H1 (cell line): ENCODE measurements at regions not wholly inside any gene's neighbourhood (a gene's known extent, or its start where the extent isn't known, plus 50 kb on each side); places are given as distances from the start of the nearest gene placed in this dataset.

Experiments
- CTCF ChIA-PET: fragments of 300-600 bp; sonication (Branson Sonifier 250); formaldehyde crosslinking; loops from one replicate; lab custom pipeline; 2021; ENCODE audit not compliant: partially characterized antibody; lab: Charles Lee
- POLR2A ChIA-PET: fragments of 300-600 bp; sonication (Branson Sonifier 250); formaldehyde crosslinking; loops from one replicate; lab custom pipeline; 2021; ENCODE audit warnings: inconsistent platforms; ENCODE audit not compliant: partially characterized antibody; lab: Charles Lee
- DNase-seq, 2 experiments: peaks; one replicate each; pipeline versions ENCODE4 v3.0.0 to v3.0.0-alpha.2; 2010 to 2022; ENCODE audit warnings: low spot score in 2 of 2, low read depth in 1 of 2, mixed read lengths in 1 of 2
- FAIRE-seq: peaks from 2 replicates; lab custom pipeline; 2011; peaks lifted over from hg19 to GRCh38; lab: Jason Lieb, UNC
- H2AFZ ChIP-seq: 2 replicates; pipeline ENCODE4 v1.8.1; 2012; ENCODE audit warnings: low read length, inconsistent platforms
- H2AK5ac ChIP-seq: 2 replicates; pipeline ENCODE4 v1.6.1; 2013; ENCODE audit warnings: low read depth, low read length
- H2BK120ac ChIP-seq: replicated peaks from 2 replicates; pipeline ENCODE3; 2013; ENCODE audit warnings: low read depth, low read length, inconsistent platforms
- H2BK12ac ChIP-seq: 2 replicates; pipeline ENCODE4 v1.6.1; 2013; ENCODE audit warnings: low read depth, low read length
- H2BK15ac ChIP-seq: 2 replicates; pipeline ENCODE4 v1.6.1; 2013; ENCODE audit warnings: low read length
- H2BK20ac ChIP-seq: 2 replicates; pipeline ENCODE4 v1.6.1; 2013; ENCODE audit warnings: low read length
- H2BK5ac ChIP-seq: 2 replicates; pipeline ENCODE4 v1.6.1; 2013; ENCODE audit warnings: low read depth, low read length
- H3K14ac ChIP-seq: 2 replicates; pipeline ENCODE4 v1.6.1; 2013; ENCODE audit warnings: inconsistent platforms; ENCODE audit not compliant: insufficient read length
- H3K18ac ChIP-seq: 2 replicates; pipeline ENCODE4 v1.6.1; 2013; ENCODE audit warnings: low read length; ENCODE audit errors: extremely low read depth
- H3K23ac ChIP-seq: 2 replicates; pipeline ENCODE4 v1.6.1; 2013; ENCODE audit warnings: inconsistent platforms; ENCODE audit not compliant: insufficient read length
- H3K23me2 ChIP-seq: 2 replicates; pipeline ENCODE4 v1.6.1; 2013; ENCODE audit warnings: low read depth, low read length
- H3K27ac ChIP-seq: 2 replicates; pipeline ENCODE4 v1.6.1; 2011; ENCODE audit warnings: low read depth, low read length, inconsistent platforms
- H3K27me3 ChIP-seq, 4 experiments: replicated peaks in 1 of 4; 1 replicate in 1 of 4; 2 replicates in 3 of 4; pipeline versions ENCODE4 v1.6.1 to v1.8.1; 2011 to 2013; ENCODE audit warnings: low read length in 3 of 4, mild to moderate bottlenecking in 3 of 4, inconsistent platforms in 2 of 4, mixed read lengths in 2 of 4, moderate library complexity in 1 of 4; ENCODE audit not compliant: control insufficient read depth in 3 of 4, insufficient read depth in 3 of 4; ENCODE audit errors: extremely low read depth in 1 of 4
- H3K36me3 ChIP-seq, 4 experiments: 2 replicates each; pipeline versions ENCODE4 v1.6.1 to v1.8.1; 2011 to 2013; ENCODE audit warnings: mild to moderate bottlenecking in 4 of 4, low read length in 3 of 4, moderate library complexity in 2 of 4, control low read depth in 1 of 4, inconsistent platforms in 1 of 4; ENCODE audit not compliant: insufficient read depth in 4 of 4, control insufficient read depth in 2 of 4
- H3K4ac ChIP-seq: replicated peaks from 2 replicates; pipeline ENCODE3; 2013; ENCODE audit warnings: low read length, low read depth, mixed read lengths, inconsistent platforms; ENCODE audit not compliant: insufficient read length
- H3K4me1 ChIP-seq, 4 experiments: replicated peaks in 1 of 4; 1 replicate in 1 of 4; 2 replicates in 3 of 4; pipeline versions ENCODE4 v1.6.1 to v1.8.1; 2011 to 2013; ENCODE audit warnings: low read length in 3 of 4, inconsistent platforms in 2 of 4, mixed read lengths in 1 of 4; ENCODE audit not compliant: insufficient read depth in 4 of 4, control insufficient read depth in 3 of 4
- H3K4me2 ChIP-seq, 2 experiments: 2 replicates each; pipeline versions ENCODE4 v1.6.1 to v1.8.1; 2011 to 2013; ENCODE audit warnings: low read depth in 2 of 2, low read length in 2 of 2, control low read depth in 1 of 2, inconsistent platforms in 1 of 2, mild to moderate bottlenecking in 1 of 2; ENCODE audit not compliant: insufficient read depth in 1 of 2
- H3K4me3 ChIP-seq, 4 experiments: fragments of 200-600, 300-600 bp in 1 of 4; sonication (generic), shearing (Covaris generic), sonication (Bioruptor Twin) in 1 of 4; 2 replicates each; pipeline versions ENCODE4 v1.5.1 to v1.8.1; 2011 to 2016; ENCODE audit warnings: low read length in 4 of 4, low read depth in 3 of 4, control low read depth in 2 of 4, inconsistent platforms in 2 of 4, mild to moderate bottlenecking in 2 of 4, mixed read lengths in 1 of 4, moderate library complexity in 1 of 4; ENCODE audit not compliant: insufficient read depth in 2 of 4; ENCODE audit errors: extremely low read depth in 1 of 4
- H3K56ac ChIP-seq: replicated peaks from 2 replicates; pipeline ENCODE3; 2013; ENCODE audit warnings: low read depth, mild to moderate bottlenecking, mixed read lengths, low read length, inconsistent platforms; ENCODE audit not compliant: insufficient read length
- H3K79me1 ChIP-seq: 2 replicates; pipeline ENCODE4 v1.6.1; 2013; ENCODE audit warnings: low read depth, low read length, control low read depth
- H3K79me2 ChIP-seq, 2 experiments: 2 replicates each; pipeline versions ENCODE4 v1.6.1 to v1.8.1; 2012 to 2013; ENCODE audit warnings: low read length in 2 of 2, mild to moderate bottlenecking in 2 of 2, inconsistent platforms in 1 of 2; ENCODE audit not compliant: insufficient read depth in 2 of 2, control insufficient read depth in 1 of 2
- H3K9ac ChIP-seq, 4 experiments: replicated peaks in 1 of 4; 1 replicate in 1 of 4; 2 replicates in 3 of 4; pipeline versions ENCODE4 v1.6.1 to v1.8.1; 2011 to 2013; ENCODE audit warnings: low read depth in 3 of 4, low read length in 3 of 4, control low read depth in 2 of 4, mild to moderate bottlenecking in 2 of 4, moderate library complexity in 2 of 4, inconsistent platforms in 1 of 4; ENCODE audit errors: extremely low read depth in 1 of 4
- H3K9me3 ChIP-seq, 2 experiments: 2 replicates each; pipeline versions ENCODE4 v1.6.1 to v1.8.1; 2012 to 2013; ENCODE audit warnings: mild to moderate bottlenecking in 2 of 2, moderate library complexity in 2 of 2, control low read depth in 1 of 2, inconsistent platforms in 1 of 2, low read depth in 1 of 2, low read length in 1 of 2, mixed read lengths in 1 of 2; ENCODE audit not compliant: insufficient read depth in 2 of 2
- H4K20me1 ChIP-seq, 2 experiments: replicated peaks in 1 of 2; 2 replicates each; pipeline versions ENCODE3 to v1.8.1; 2011 to 2013; ENCODE audit warnings: inconsistent platforms in 2 of 2, low read length in 2 of 2, mild to moderate bottlenecking in 1 of 2; ENCODE audit not compliant: insufficient read depth in 2 of 2, control insufficient read depth in 1 of 2
- H4K5ac ChIP-seq: 2 replicates; pipeline ENCODE4 v1.6.1; 2013; ENCODE audit warnings: low read length, low read depth, mixed read lengths, inconsistent platforms; ENCODE audit not compliant: insufficient read length
- H4K8ac ChIP-seq: 2 replicates; pipeline ENCODE4 v1.8.0; 2013; ENCODE audit warnings: mild to moderate bottlenecking, moderate library complexity, low read length, inconsistent platforms; ENCODE audit not compliant: insufficient read depth; ENCODE audit errors: extremely low read depth
- H4K91ac ChIP-seq: replicated peaks from 2 replicates; pipeline ENCODE3; 2013; ENCODE audit warnings: low read length, mixed read lengths, inconsistent platforms; ENCODE audit not compliant: insufficient read length
- GTF2F1 ChIP-seq: IDR thresholded peaks from 2 replicates; pipeline ENCODE4 v1.6.1; 2012; ENCODE audit warnings: low read depth, low read length, improper control_type of control experiment, borderline replicate concordance
- USF2 ChIP-seq: IDR thresholded peaks from 2 replicates; pipeline ENCODE4 v1.6.1; 2011; ENCODE audit warnings: low read length, improper control_type of control experiment
- WGBS, 2 experiments: shearing (Covaris generic) in 1 of 2; methylation state at CpG; one replicate each; pipeline versions ENCODE4 v1.1.6 to v1.1.7; 2013 to 2015; ENCODE audit warnings: low lambda C conversion rate in 2 of 2, mixed read lengths in 2 of 2, inconsistent platforms in 1 of 2, low coverage in 1 of 2, missing lambda C conversion rate in 1 of 2; ENCODE audit not compliant: insufficient replicate concordance in 2 of 2, insufficient coverage in 1 of 2, insufficient read length in 1 of 2; ENCODE audit errors: extremely low coverage in 1 of 2, missing lambda C conversion rate in 1 of 2; 5-methylcytosine and 5-hydroxymethylcytosine counted together
- TF ChIP-seq, protein P1 (sequence below): IDR thresholded peaks from 2 replicates; pipeline ENCODE4 v1.6.1; 2012; ENCODE audit warnings: inconsistent platforms

- no peak overlapping the region for H4K91ac ChIP-seq
- H3K4ac ChIP-seq: no peak overlapping the region
- no peak for FAIRE-seq
- H2BK20ac ChIP-seq: no peak overlapping the region
- DNase-seq: no peak
- ChIA-PET CTCF (no interaction called here), POLR2A (no interaction called here)
- H3K27me3 ChIP-seq: no peaks in the 10 kb centered on the region
- no peak overlapping the region for H2BK120ac ChIP-seq
- no peaks in the 10 kb centered on the region for H3K36me3 ChIP-seq
- no peak overlapping the region for H3K4me2 ChIP-seq
- H3K4me1 ChIP-seq: no peaks in the 10 kb centered on the region
- H3K9ac ChIP-seq: no peak overlapping the region
- H3K18ac ChIP-seq: no peak overlapping the region
- no peak overlapping the region for H4K8ac ChIP-seq
- H3K14ac ChIP-seq: no peak overlapping the region
- no peaks in the 10 kb centered on the region for H3K79me2 ChIP-seq
- H2BK15ac ChIP-seq: no peak overlapping the region
- no peak overlapping the region for H3K27ac ChIP-seq
- WGBS, 2 experiments: 77% methylated on average over 1 of the region's 1 CpG; no CpG with 5 or more reads in 1 of the 2 experiments
- H2AK5ac ChIP-seq: no peak overlapping the region
- H3K79me1 ChIP-seq: no peaks in the 10 kb centered on the region
- no peak overlapping the region for H2BK5ac ChIP-seq
- TF ChIP-seq, protein P1, sequence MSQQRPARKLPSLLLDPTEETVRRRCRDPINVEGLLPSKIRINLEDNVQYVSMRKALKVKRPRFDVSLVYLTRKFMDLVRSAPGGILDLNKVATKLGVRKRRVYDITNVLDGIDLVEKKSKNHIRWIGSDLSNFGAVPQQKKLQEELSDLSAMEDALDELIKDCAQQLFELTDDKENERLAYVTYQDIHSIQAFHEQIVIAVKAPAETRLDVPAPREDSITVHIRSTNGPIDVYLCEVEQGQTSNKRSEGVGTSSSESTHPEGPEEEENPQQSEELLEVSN: no peak
- TF ChIP-seq GTF2F1 (no peak), USF2 (no peak)
- H3K4me3 ChIP-seq: no peak overlapping the region
- no peak overlapping the region for H3K56ac ChIP-seq
- H4K20me1 ChIP-seq: no peaks in the 10 kb centered on the region
- no peaks in the 10 kb centered on the region for H3K23me2 ChIP-seq
- no peak overlapping the region for H3K23ac ChIP-seq
- H4K5ac ChIP-seq: no peak overlapping the region
- H2BK12ac ChIP-seq: no peak overlapping the region
- no peaks in the 10 kb centered on the region for H3K9me3 ChIP-seq
- H2AFZ ChIP-seq: no peak overlapping the region
Observed at GRCh38 chr2:107313316-107313715, 427.3 kb upstream of the ST6GAL2 start.
